MV-4-11 (cell line): ENCODE measurements at regions not wholly inside any gene's neighbourhood (a gene's known extent, or its start where the extent isn't known, plus 50 kb on each side); places are given as distances from the start of the nearest gene placed in this dataset.

ENCODE experiments used
- DNase-seq: peaks from one replicate; lab custom pipeline; 2025; lab: John Stamatoyannopoulos, UW

GRCh38 chr14:51307551-51307950 is 67.5 kb downstream of the TMX1 start:
- DNase-seq, result no peak

GRCh38 chr14:51308866-51309265 is 68.8 kb downstream of the TMX1 start:
- no peak for DNase-seq

GRCh38 chr14:51310505-51310944 is 70.5 kb downstream of the TMX1 start:
- DNase-seq, result no peak

GRCh38 chr14:51314321-51315015 is 74.4 kb downstream of the TMX1 start:
- DNase-seq, result no peak

- DNase-seq, result no peak
Observed at GRCh38 chr14:51317373-51317772, 77.3 kb downstream of the TMX1 start.

GRCh38 chr14:51318813-51319597 is 79.0 kb downstream of the TMX1 start:
- no peak for DNase-seq

- no peak for DNase-seq
Observed at GRCh38 chr14:51321036-51321435, 81.0 kb downstream of the TMX1 start.

- no peak for DNase-seq
Observed at GRCh38 chr14:51323492-51323891, 83.4 kb downstream of the TMX1 start.

GRCh38 chr14:51327376-51327775 is 87.3 kb downstream of the TMX1 start:
- DNase-seq, result no peak

- no peak for DNase-seq
Observed at GRCh38 chr14:51328064-51328771, 88.2 kb downstream of the TMX1 start.

GRCh38 chr14:51328772-51329353 is 88.8 kb downstream of the TMX1 start:
- DNase-seq, result no peak

- DNase-seq, result no peak
Observed at GRCh38 chr14:51331486-51332367, 91.7 kb downstream of the TMX1 start.

GRCh38 chr14:51333299-51333698 is 93.3 kb downstream of the TMX1 start:
- DNase-seq, result no peak

- no peak for DNase-seq
Observed at GRCh38 chr14:51333901-51334521, 94.0 kb downstream of the TMX1 start.

- DNase-seq, result no peak
Observed at GRCh38 chr14:51334566-51334965, 94.5 kb downstream of the TMX1 start.

- no peak for DNase-seq
Observed at GRCh38 chr14:51335531-51335930, 95.5 kb downstream of the TMX1 start.

- no peak for DNase-seq
Observed at GRCh38 chr14:51335961-51336723, 96.1 kb downstream of the TMX1 start.

GRCh38 chr14:51336734-51337133 is 96.7 kb downstream of the TMX1 start:
- DNase-seq, result no peak

- DNase-seq, result no peak
Observed at GRCh38 chr14:51337520-51337919, 97.5 kb downstream of the TMX1 start.

- no peak for DNase-seq
Observed at GRCh38 chr14:51341338-51341737, 101.3 kb downstream of the TMX1 start.
